CD4-positive, alpha-beta T cell treated with Interleukin-2 at 100 ng/mL for 4 hours (primary cell): ENCODE measurements at regions not wholly inside any gene's neighbourhood (a gene's known extent, or its start where the extent isn't known, plus 50 kb on each side); places are given as distances from the start of the nearest gene placed in this dataset.

Source experiments
- DNase-seq: peaks from one replicate; pipeline ENCODE4 v3.0.0-alpha.2; 2020; ENCODE audit warnings: low spot score

DNA sequence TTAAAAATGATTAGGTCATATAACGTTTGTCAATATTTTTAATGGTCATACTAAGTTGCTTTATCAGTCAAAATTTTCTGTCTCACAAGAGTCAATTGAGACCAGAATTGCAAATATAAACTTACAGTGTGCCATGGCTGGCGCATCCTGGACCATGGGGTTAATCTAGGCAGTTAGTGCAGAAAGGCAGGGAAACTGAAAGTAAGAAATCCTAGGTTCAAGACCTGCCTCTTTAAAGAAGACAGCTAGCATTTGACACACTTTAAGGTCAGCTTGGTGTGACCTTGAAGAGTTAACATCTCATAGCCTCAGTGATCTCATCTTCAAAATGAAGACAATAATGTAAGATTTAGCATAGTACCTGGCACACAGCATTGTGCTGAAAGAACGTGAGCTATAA, 210.0 kb upstream of the DAB1 start:
- no peak for DNase-seq

DNA sequence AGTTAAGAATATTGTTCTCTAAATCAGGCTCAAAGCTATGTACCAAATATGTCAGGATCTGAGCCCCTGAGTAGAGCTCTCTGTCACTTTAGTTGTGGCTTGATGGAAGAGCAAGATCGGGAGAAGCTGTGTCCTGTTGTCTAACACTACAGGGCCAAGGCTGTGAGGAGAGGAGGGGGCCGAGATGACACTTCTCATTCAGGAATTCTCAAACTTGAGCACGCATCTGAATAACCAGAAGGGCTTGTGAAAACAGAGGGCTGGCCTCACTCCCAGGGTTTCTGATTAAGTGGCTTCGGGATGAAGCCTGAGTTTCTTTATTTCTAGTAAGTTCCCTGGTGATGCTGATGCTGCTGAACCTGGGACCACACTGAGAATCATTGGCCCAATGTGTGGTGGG, 209.2 kb upstream of the DAB1 start:
- DNase-seq = no peak

DNA sequence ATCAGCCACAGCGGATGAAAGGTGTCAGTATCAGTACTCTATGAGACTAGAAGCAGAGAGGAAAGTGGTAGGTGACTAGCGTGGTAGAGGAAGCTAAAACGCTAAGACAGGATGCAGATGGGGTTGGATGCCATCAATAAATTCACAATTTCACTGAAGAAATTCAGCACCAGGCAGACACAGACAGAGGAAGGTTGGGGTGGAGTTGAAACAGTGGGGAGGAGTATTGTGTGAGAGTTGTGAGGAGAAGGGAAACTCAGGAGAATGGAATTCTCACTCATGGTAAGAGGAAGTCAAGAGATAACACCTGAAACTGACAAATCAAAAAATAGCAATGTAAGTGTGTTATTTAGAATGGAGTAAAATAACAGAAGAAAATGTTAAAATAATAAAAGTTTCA, 208.5 kb upstream of the DAB1 start:
- DNase-seq = no peak

DNA sequence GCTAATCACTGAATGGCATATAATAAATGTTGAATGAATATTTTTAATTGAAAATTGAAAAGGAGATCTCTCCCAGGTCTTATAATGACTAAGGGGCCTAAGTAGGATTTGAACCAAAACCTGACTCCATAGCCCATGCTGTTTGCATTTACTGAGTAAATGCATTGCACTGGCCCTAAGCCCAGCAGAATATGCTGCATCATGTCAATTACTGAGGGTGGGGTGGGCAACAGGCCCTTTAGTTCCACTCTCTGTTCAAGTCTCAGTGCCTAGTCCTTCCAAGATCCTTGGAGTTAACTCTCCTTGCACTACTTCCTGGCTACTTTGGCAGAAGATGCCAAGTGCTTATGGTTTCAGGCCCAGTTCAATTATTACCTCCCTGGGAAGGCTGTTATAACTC, 203.8 kb upstream of the DAB1 start:
- DNase-seq = no peak

DNA sequence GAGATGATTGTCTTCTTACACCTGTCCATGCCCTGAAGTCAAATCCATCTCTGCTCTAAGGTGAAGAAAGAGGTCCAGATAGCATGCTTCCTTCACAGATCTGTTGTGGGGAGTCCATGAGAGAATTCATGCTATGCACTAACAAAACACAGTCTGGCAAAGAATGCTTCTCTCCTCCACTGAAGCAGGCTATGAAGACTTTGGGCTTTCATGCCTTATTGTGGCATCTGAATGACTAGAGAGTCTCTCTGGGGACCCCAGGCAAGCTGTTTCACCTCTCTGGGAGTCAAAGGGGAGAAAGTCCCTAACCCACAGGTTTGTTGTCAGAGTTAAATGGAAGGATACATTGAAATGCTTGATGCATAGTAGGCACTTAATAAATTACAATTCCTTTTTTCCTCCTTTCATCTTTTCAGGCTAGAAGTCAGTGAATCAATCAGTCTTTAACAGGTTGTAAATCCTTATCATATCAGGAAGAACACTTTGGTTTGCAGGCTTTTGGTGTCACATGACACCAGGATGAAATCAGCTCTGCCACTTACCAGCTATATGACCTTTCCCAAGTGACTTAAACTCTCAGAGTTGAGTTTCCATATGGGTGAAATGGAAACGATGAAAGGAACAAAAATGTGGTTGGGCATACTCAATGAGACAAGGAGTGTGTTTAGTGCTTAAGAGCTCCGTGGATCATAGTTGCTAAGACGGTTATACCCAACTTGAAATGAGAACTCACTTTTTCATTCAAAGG, 200.1 kb upstream of the DAB1 start:
- DNase-seq = no peak

DNA sequence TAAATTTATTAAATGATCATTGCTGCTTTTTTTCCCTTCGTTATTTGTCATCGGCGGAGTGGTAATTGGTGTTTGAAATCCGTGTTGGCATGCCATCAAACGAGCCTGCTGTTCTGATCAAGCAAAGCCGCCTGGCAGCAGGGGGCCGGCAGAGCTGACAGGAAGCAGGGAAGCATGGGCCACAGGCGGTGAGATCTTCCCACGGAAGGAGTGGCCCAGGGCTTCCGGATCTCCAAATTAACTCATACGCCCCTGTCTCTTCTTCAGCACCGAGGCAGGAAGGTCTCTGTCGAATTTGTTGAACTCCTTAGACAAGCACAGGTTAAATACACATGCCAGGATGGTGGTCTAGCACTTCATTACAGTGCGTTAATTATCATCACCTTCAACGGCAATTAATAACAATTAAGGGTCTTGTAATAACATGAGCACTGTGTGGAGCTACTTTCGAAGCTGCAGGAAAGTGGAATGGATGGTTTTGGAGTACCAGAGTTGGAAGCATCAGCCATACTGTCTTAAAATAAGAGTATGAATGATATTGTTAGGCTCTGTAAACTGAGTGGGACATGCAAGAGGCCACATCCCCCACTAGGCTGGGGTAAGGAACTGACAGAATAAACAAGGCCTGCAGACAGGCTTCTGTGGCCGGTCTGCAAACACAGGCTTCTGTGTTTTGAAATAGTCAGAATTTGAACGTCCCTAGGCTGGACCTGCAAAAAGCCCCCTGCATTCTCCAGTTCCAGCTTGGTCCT, 199.4 kb upstream of the DAB1 start:
- DNase-seq = no peak

DNA sequence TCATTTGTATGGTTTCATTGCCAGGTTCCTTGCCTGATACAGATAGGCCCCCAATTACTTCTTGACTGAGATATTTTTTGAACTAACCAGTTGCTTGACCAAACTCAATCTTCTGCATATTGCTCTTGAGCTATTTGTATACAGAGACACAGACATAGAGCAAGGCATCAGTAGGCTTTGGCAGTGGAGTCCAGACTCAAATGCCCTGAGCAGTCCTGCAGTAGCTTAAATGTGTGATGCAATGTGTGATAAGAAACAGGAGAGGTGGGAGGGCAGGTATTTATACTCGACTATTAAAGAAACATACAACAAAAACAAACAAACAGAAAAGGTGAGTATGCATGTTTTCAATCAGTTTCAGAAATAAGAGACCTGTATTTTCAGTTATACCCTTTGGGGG, 197.9 kb upstream of the DAB1 start:
- no peak for DNase-seq

DNA sequence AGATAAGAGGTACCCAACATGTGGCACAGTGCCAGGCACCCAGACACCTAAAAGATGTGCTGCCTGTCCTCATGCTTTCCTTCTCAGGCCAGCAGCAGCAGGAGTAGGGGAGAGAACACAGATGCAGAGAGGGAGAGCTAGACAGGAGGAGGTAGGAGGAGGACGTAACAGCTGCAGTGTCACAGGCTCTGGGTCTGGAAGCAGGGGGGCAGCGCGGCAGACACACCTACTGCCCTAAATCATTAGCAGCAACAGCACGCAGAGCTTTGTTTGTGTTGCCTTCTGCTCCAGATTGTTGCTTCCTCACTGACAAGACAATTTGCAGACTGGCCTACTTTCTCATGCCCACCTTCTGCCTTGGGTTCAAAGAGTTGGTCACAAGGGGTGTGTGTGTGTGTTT, 196.7 kb upstream of the DAB1 start:
- no peak for DNase-seq

DNA sequence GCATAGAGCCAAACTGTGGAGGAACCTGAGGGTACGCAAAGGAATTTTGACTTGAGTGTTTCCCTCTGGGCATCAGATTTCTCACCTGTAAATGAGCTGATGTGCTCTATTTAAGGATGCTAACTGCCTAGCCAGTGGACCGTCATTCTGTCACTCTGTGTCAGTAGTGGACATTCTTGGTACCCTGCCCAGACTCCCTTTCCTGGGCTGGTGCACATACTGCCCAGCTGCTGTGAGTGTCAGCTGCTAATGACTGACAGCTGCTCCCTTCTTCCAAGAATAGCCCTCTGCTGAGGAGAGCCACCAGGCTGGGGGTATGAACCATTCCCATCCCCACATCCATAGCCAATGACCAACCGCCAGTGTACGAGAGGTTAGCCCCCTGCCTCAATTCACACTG, 193.1 kb upstream of the DAB1 start:
- no peak for DNase-seq

DNA sequence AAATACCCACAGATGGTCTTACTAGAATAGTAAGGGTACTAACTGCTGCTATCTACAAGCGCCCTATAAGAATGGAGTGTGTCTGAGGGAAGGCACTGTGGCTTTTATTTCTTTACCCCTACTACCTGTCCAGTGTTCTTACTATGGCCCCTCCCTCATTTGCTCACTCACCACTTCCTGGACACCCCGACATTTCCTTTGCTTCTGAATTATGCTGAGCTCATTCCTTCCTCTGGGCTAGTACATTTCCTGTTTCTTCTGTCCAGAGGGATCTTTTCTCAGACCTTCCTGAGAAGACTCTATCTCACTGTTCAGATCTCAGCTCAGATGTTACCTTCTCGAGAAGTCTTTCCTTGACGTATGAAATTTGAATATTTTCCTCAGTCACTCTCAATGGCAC, 192.1 kb upstream of the DAB1 start:
- DNase-seq = no peak

DNA sequence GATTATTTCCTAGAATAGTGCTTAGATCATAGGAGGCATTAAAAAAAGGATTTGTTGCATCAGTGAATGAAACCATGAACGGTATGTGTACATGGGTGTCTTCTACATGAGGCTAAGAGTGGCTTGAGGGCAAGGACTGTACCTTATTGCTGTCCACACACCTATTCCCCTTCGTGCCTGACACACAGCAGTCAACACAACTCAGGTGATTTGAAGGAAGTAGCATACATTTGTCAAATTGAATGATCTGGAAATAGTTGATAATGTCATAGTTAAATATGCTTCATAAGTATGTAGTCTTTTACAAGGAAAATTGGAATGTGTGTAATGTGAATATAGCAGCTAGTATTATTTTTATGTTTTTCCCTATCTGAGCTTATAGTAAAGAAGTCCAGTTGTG, 189.0 kb upstream of the DAB1 start:
- DNase-seq = no peak

DNA sequence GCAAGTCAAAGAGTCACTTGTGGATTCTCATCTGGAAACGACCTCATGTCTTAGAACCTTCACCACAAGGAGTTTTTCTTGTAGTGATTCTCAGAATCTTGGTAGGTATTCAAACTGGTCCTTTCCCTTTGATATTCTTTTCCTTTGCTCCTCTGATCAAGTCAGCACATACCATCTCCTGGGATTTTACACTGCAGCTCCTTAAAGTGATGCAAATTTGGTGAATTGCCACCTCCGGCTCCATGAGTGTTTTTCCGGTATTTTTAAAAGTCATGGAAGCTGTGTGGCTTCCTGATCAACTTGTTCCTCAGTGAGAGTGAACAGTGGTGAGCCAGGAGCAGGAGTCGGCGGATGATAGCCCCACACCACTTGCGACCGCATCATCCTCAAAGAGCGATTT, 182.1 kb upstream of the DAB1 start:
- DNase-seq = no peak

DNA sequence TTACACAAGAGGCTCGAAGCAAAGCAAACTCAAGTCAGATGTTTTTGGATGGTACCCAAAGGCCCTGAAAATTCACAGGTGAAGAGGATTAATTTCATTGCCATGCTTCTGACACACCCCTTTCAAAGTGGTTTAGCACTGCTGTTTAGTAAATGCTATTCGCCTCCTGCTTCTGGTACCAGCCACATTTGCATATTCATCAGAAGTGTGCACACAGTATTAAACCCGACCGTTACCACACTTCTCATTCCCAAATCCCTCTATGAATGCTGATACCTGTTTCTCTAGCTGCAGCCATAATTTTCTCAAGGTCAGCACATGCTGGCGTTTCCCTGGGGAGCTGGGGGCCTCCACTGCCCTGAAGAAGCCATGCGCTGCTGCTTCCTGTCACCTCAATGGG, 179.8 kb upstream of the DAB1 start:
- no peak for DNase-seq

DNA sequence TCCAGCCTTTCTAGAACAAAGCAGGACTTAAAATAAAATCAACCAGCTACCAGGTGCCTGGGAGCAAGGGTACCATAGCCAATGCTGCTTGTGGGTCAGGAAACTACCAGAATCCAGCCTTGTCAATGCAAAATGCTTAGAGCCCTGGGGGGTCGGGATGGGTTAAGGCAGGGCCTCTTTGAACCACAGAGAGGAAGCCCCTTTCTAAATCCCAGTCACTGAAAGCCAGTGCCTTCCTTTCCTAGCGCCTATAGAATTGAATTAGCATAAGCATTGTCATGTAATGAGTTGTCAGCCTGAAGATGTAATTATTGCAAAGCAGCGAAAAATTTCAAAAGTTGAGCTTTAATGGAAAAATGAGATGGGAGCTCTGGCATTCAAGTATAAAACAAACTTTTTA, 176.6 kb upstream of the DAB1 start:
- DNase-seq = no peak

DNA sequence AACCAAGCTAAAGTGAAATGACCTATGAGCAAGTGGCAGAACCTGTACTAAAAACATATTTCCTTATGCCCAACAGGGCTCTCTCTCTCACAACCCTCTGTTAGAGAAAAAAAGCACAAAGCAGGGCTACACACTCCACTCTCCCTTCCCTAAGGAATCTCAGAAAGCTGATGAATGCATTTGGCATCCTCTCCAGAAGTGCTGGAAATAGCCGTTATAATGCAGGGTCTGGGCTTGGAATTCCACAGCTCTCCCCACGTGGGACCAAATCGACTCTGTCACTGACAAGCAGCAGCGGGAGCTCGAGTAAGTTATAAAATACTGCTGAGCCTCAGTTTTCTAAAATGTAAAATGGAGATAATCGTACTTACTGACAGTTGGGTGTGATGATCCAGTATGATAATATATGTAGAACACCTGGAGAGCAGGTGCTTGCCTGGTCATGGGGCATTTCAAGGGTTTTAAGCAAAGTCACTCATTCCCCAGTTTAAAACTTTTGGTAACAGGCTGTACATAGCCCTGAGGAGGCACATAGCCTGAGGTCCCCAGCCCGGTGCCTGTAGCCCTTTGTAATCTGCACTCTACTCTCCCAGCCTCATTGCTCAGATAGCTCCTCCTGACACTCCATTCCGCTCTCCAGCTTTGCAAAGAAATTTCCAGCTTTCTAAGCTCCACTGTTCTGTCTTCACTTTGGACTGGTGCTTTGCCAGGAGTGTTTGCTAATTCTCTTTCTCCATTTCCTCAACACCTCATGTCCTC, 175.6 kb upstream of the DAB1 start:
- no peak for DNase-seq

DNA sequence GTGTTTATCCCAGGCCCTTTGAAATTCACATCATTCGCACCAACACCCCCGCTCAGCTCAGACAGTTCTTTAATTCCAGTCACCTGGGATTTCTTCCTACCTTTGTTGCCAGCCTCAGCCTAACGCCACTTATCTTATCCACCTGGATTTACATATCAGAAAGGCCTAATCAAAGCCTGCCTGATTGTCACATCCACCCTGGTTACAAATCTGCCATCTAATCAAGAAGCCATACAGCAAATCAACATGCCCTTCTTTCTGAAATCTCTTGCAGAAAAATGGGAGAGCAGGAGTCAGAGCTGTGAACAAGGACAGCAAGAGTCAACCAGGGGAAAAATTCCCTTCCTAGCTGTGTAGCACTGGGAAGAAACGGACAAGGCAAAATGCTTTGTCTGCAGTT, 173.2 kb upstream of the DAB1 start:
- no peak for DNase-seq

DNA sequence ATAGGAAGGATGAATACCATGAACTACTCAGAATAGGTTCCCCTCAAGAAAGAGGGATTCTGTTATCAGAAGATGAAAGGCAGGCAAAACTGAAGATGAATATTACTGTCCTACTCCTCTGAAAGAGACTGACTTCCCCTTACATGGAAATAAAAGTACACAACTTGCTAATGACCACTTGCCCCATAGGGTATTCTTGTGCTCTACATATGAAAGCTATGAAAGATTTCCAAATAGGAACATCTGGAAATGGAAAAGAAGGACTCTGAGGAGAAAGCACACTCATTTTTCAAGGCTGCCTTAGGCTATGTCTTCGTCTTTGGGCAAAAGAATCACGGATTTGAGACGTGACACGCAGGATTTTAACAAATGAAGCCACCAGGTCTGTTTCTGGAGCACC, 170.1 kb upstream of the DAB1 start:
- DNase-seq = no peak

DNA sequence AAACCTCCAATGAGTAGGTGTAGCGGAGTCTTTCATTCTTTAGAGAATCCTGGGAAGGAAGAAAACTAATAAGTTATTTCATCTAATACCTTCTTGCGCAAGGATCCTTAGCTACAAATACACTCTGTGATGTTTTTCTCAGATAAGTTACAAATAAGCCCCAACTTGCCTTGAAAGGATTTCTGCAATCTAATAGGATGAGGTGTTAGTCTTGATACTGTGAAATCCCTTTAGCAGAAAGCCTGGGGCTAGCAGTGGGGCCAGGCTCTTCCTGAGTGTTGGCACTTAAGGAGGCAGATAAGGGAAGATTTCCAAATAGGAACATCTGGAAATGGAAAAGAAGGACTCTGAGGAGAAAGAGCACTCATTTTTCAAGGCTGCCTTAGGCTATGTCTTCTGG, 168.0 kb upstream of the DAB1 start:
- DNase-seq = no peak

DNA sequence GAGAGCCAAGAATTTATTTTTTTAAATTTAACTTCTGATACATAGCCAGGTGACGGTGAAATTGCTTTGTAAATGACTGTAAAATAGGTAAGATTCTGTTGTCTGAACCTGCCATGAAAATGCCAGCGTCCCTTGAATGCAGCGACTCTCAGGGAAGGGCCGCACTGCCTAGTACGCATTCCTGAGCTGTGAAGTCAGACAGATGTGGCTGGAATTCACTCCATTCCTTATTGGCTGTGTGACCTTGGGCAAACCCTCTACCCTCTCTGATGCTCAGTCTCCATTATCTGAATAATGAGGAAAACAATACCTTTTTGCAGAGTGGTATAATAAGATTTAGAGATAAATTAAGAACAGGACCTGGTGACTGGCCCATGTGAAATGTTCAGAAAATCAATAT, 167.1 kb upstream of the DAB1 start:
- no peak for DNase-seq

DNA sequence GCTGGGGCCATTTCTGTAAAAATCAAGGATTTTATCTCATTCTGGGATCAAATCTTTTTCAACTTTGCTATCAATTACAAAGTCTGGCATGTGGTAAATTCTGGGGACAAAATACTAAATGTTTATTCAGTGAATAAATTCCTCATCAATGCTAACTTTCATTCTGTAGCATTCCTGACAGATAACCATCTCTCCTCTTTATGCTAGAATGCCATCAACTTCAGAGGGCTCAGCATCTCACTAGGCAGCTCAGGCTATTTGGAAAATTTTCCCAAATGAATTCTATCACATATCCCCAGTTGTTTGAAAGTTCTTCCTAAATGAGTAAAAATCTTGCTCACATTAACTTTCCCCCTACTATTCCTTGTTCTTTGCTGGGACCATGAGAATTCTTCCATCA, 163.0 kb upstream of the DAB1 start:
- no peak for DNase-seq

DNA sequence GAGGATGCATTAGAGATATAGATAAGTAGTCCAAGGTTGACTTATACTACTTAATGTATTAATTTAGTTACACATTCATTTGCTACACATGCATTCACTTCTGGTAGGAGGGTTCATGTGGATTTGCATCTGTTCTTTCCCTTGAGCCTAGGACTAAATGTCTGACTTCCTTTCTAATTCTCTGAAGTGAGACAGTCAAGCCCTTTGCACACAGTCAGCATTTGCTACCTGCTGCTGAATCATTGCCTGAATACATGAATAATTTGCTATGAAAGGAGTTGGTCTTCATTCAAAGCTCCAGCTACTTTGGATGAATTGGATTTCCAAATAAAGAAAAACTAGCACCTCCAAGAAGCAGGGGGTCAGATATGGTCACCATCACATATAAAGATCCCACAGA, 154.8 kb upstream of the DAB1 start:
- no peak for DNase-seq

DNA sequence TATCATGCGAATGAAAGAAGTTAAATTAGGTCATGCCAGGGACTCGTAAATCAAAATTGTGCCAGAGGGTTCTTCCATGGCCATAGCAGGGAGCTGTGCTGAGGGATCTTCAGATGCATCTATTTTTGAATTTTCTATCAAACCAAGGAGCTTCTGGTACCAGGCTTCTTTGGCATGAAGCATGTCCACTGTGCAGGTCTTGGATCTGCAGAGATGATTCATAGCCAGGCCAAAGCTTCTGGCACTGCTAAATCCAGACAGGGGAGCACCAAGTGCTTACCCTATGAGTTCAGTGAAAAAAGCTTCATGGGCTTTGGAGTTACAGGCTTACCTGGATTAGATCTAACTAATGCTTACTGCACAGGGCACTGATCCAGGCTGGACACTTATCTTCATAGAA, 154.2 kb upstream of the DAB1 start:
- DNase-seq = no peak

DNA sequence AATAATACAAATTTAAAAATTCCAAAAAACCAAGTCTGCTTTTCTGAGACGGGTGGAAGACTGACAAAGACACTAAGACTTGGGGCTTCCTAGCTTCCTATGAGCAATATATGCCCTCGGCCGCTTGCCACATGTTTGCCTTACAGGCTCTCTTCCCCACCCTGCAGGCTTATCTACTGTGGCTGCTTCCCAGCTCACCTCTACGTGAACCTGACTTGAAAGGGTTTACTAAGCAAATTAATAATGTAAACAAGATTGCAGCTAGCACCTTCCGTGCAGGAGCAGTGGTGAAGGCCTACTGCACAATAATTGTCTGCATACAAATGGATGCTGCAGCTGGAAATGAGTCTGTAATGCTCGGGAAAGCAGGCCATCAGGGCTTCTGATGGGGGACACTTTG, 152.9 kb upstream of the DAB1 start:
- DNase-seq = no peak
